Tibial artery (tissue), 4 donors: ENCODE measurements at regions not wholly inside any gene's neighbourhood (a gene's known extent, or its start where the extent isn't known, plus 50 kb on each side); places are given as distances from the start of the nearest gene placed in this dataset.

Source experiments
- DNase-seq, 2 donors: peaks; one replicate each; pipeline ENCODE4 v3.0.0-alpha.2; 2019
- H3K27ac ChIP-seq, 2 donors: fragments of 200-600 bp; sonication (generic) in 1 of 2; 1 replicate in 1 of 2; 2 replicates in 1 of 2; pipeline ENCODE4 v1.5.1; 2018 to 2019; ENCODE audit warnings: mild to moderate bottlenecking in 1 of 2
- H3K27me3 ChIP-seq, 2 donors: fragments of 200-600 bp; sonication (generic) in 1 of 2; one replicate each; pipeline versions ENCODE4 v1.5.1 to v1.6.0; 2016 to 2019
- H3K36me3 ChIP-seq, 3 donors: fragments of 200-600 bp; sonication (generic) in 2 of 3; one replicate each; pipeline ENCODE4 v1.5.1; 2016 to 2019; ENCODE audit warnings: mild to moderate bottlenecking in 2 of 3
- H3K4me1 ChIP-seq, 4 donors: fragments of 200-600 bp; sonication (generic) in 2 of 4; 1 replicate in 3 of 4; 2 replicates in 1 of 4; pipeline ENCODE4 v1.5.1; 2016 to 2019
- H3K4me3 ChIP-seq, 2 donors: fragments of 200-600 bp; sonication (generic) in 1 of 2; 1 replicate in 1 of 2; 2 replicates in 1 of 2; pipeline ENCODE4 v1.5.1; 2018 to 2019; ENCODE audit warnings: mild to moderate bottlenecking in 2 of 2
- H3K9me3 ChIP-seq, 3 donors: fragments of 200-600 bp; sonication (generic) in 1 of 3; one replicate each; pipeline ENCODE4 v1.5.1; 2016 to 2019
- CTCF ChIP-seq, 2 experiments: fragments of 200-600 bp in 1 of 2; fragments of 450-650 bp in 1 of 2; IDR thresholded peaks; one replicate each; pipeline ENCODE4 v1.5.1; 2017 to 2019; ENCODE audit warnings: antibody characterized with exemption in 2 of 2, mild to moderate bottlenecking in 1 of 2, moderate library complexity in 1 of 2
- intact Hi-C: fragments of 100-400 bp; cut with DNase I; formaldehyde crosslinking; loops from one replicate; pipeline ENCODE4 v1.15.0; 2023; ENCODE audit warnings: low total_unique reads

GRCh38 chr5:4226565-4226964 lies 630.9 kb downstream of the IRX1 start:
- H3K27ac ChIP-seq = no peak overlapping the region
- intact Hi-C loops = no loop called here
- H3K27me3 ChIP-seq = no peaks in the 10 kb centered on the region
- no peaks in the 10 kb centered on the region for H3K9me3 ChIP-seq
- TF ChIP-seq CTCF (IDR thresholded peaks at IDR 0.05) = no peak
- DNase-seq = no peak
- H3K4me3 ChIP-seq = no peak overlapping the region
- no peaks in the 10 kb centered on the region for H3K36me3 ChIP-seq
- H3K4me1 ChIP-seq = no peaks in the 10 kb centered on the region

DNA sequence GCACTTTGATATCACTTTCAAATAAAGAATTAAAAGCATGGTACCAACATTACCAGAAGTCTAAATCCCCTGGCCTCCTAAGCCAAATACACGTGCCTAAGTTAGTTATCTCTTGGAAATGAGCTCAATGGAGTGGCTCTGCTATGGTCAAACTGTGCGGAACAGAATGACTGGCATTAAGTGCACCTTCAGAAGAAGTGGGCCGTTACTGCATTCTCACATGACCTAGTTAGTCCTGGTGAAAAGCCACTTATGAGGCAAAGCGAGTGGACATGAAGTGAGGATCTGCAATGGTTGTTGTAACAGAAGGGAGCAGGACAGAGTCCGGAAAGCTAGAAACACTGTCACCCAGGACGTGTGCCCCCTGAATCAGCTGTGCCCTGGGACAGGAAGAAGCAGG lies 633.1 kb downstream of the IRX1 start:
- no peak for TF ChIP-seq CTCF (IDR thresholded peaks at IDR 0.05)
- H3K4me3 ChIP-seq = no peak overlapping the region
- H3K4me1 ChIP-seq = no peaks in the 10 kb centered on the region
- H3K9me3 ChIP-seq = peaks cover 0 to 5% (median 3%) of the 10 kb centered on the region in 3 donors
- H3K27ac ChIP-seq = no peak overlapping the region
- H3K27me3 ChIP-seq = no peaks in the 10 kb centered on the region
- intact Hi-C loops = no loop called here
- no peaks in the 10 kb centered on the region for H3K36me3 ChIP-seq
- no peak for DNase-seq

GRCh38 chr5:4229414-4230292 lies 634.0 kb downstream of the IRX1 start:
- H3K27me3 ChIP-seq = no peaks in the 10 kb centered on the region
- no peak overlapping the region for H3K4me3 ChIP-seq
- intact Hi-C loops = no loop called here

DNA sequence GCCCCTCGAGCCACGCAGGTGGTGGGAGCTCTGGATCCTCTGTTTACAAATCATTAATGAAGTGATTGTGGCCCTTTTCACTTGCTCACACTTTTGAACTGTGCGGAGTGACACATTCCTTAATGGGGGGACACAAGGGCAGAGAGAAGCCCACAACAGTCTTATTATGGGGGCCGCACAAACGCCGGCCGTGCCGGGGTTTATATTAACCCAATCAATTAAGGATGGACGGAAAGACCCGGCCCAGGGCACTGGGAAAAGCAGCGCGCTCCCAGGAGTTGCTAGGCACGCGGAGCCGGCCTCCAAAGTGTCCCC lies 634.8 kb downstream of the IRX1 start:
- DNase-seq = no peak
- H3K36me3 ChIP-seq = no peaks in the 10 kb centered on the region

More at GRCh38 chr5:4229414-4230292, 634.0 kb downstream of the IRX1 start:
- no peaks in the 10 kb centered on the region for H3K36me3 ChIP-seq
- H3K9me3 ChIP-seq = peaks cover 0 to 12% (median 3%) of the 10 kb centered on the region in 3 donors
- TF ChIP-seq CTCF (IDR thresholded peaks at IDR 0.05) = no peak
- no peaks in the 10 kb centered on the region for H3K4me1 ChIP-seq
- H3K27ac ChIP-seq = no peak overlapping the region
- DNase-seq = no peak

DNA sequence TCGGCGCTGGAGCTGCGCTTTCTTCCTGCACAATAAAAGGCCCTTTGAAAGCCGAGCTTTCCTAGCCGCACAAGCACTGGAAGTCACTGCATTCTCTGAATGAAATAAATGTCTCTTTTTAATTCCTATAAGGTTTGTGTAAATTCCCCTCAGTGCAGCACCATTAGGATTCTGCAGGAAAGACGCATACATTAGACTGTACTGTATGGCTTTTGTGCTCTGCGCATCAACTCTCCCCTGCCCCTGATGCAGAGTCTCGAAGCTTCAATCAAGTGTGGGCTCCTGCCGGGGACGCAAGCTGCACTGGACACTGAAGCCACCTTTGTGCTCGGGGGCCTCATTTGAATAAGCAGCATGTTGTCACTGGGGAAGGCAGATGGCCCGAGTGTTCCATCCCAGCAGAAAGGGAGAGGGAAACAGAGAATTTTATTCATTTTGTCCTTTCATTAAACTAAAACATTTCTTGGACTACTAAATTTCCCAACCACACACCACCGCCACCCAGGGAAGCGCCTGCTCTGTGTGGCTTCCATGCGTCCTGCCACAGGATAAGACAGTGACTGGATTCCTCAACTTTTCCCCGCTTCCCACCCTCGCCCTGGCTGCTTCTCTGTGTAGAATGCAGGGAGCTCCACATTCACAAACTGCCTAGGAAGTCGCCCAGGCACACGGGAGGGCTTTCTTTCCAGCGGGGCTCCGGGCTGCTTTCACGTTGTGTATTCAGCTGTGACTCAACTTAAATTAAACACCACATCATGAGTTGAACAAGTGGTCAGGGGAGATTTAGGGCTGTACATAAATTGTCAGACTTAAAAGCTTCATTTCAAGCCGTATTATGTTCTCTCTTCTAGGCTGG lies 635.4 kb downstream of the IRX1 start:
- no peaks in the 10 kb centered on the region for H3K36me3 ChIP-seq
- no peak for TF ChIP-seq CTCF (IDR thresholded peaks at IDR 0.05)
- H3K4me1 ChIP-seq = no peaks in the 10 kb centered on the region
- H3K27me3 ChIP-seq = no peaks in the 10 kb centered on the region
- peaks cover 0 to 13% (median 3%) of the 10 kb centered on the region in 3 donors for H3K9me3 ChIP-seq
- intact Hi-C loops = no loop called here
- no peak for DNase-seq
- no peak overlapping the region for H3K4me3 ChIP-seq
- no peak overlapping the region for H3K27ac ChIP-seq

More for the DNA sequence above, 634.8 kb downstream of the IRX1 start:
- H3K27ac ChIP-seq = no peak overlapping the region
- intact Hi-C loops = no loop called here
- no peak for TF ChIP-seq CTCF (IDR thresholded peaks at IDR 0.05)
- no peaks in the 10 kb centered on the region for H3K4me1 ChIP-seq
- no peaks in the 10 kb centered on the region for H3K27me3 ChIP-seq
- no peak overlapping the region for H3K4me3 ChIP-seq
- H3K9me3 ChIP-seq = peaks cover 0 to 13% (median 3%) of the 10 kb centered on the region in 3 donors
